ENCODE measurements at regions not wholly inside any gene's neighbourhood (a gene's known extent, or its start where the extent isn't known, plus 50 kb on each side); places are given as distances from the start of the nearest gene placed in this dataset.

GRCh38 chr6:90788781-90789180, 201.9 kb upstream of the MAP3K7 start:
- TF ChIP-seq CTCF (IDR thresholded peaks at IDR 0.05) (no peak), POLR2A (IDR thresholded peaks at IDR 0.05) (no peak)
